Ovary (tissue), 7 donors: ENCODE measurements at regions not wholly inside any gene's neighbourhood (a gene's known extent, or its start where the extent isn't known, plus 50 kb on each side); places are given as distances from the start of the nearest gene placed in this dataset.

Source experiments
- DNase-seq, 5 donors: peaks; one replicate each; pipeline ENCODE4 v3.0.0-alpha.2; 2019 to 2020
- H3K27ac ChIP-seq, 2 donors: fragments of 200-600 bp; one replicate each; pipeline versions ENCODE4 v1.5.1 to v1.8.0; 2019 to 2022
- H3K27me3 ChIP-seq: fragments of 200-600 bp; one replicate; pipeline ENCODE4 v1.8.0; 2022
- H3K36me3 ChIP-seq: fragments of 200-600 bp; sonication (generic); one replicate; pipeline ENCODE4 v1.5.1; 2019
- H3K4me1 ChIP-seq: one replicate; pipeline ENCODE4 v1.8.1; 2013; ENCODE audit warnings: mild to moderate bottlenecking, moderate library complexity; ENCODE audit not compliant: insufficient read depth
- H3K4me3 ChIP-seq: fragments of 200-600 bp; sonication (generic); one replicate; pipeline ENCODE4 v1.5.1; 2017
- H3K9me3 ChIP-seq, 2 donors: fragments of 200-600 bp in 1 of 2; sonication (generic) in 1 of 2; one replicate each; pipeline versions ENCODE4 v1.5.1 to v1.8.1; 2013 to 2019; ENCODE audit warnings: mild to moderate bottlenecking in 1 of 2, moderate library complexity in 1 of 2
- EP300 ChIP-seq: sonication (generic); formaldehyde crosslinking; IDR thresholded peaks from one replicate; pipeline ENCODE4 v1.6.1; 2017; ENCODE audit warnings: antibody characterized with exemption
- POLR2A ChIP-seq: fragments of 450-650 bp; IDR thresholded peaks from one replicate; pipeline ENCODE4 v1.6.1; 2017; ENCODE audit warnings: antibody characterized with exemption, mild to moderate bottlenecking, moderate library complexity
- WGBS, 3 donors: extraction: QIAGEN DNeasy Blood & Tissue Kit in 1 of 3; methylation state at CpG; one replicate each; pipeline versions ENCODE4 v1.1.5 to v1.1.7; 2013 to 2017; 5-methylcytosine and 5-hydroxymethylcytosine counted together
- intact Hi-C, 4 donors: fragments of 100-400 bp; cut with DNase I; formaldehyde crosslinking; loops; one replicate each; pipeline versions ENCODE4 v1.11.0 to v1.15.1; 2022 to 2023
- TF ChIP-seq, protein P1 (sequence below), 3 donors: fragments of 450-650 bp in 2 of 3; fragments of 200-600 bp in 1 of 3; IDR thresholded peaks; one replicate each; pipeline versions ENCODE4 v1.5.1 to v1.8.0; 2016 to 2022; ENCODE audit warnings: antibody characterized with exemption in 3 of 3, mild to moderate bottlenecking in 1 of 3
- donor health status: DM: no; HTN: no; CAD: no; lungs with moderate emphysema.
- donor health status: DM: no; HTN: no; CAD: no.
- donor health status: Bipolar disorder and iron deficiency.
- donor health status: DM: no; HTN: no; CAD: no.
- donor health status: DM: yes; HTN: yes; CAD: no.

- no peaks in the 10 kb centered on the region for H3K27me3 ChIP-seq
- TF ChIP-seq EP300: no peak
- TF ChIP-seq POLR2A: no peak
- TF ChIP-seq, protein P1, sequence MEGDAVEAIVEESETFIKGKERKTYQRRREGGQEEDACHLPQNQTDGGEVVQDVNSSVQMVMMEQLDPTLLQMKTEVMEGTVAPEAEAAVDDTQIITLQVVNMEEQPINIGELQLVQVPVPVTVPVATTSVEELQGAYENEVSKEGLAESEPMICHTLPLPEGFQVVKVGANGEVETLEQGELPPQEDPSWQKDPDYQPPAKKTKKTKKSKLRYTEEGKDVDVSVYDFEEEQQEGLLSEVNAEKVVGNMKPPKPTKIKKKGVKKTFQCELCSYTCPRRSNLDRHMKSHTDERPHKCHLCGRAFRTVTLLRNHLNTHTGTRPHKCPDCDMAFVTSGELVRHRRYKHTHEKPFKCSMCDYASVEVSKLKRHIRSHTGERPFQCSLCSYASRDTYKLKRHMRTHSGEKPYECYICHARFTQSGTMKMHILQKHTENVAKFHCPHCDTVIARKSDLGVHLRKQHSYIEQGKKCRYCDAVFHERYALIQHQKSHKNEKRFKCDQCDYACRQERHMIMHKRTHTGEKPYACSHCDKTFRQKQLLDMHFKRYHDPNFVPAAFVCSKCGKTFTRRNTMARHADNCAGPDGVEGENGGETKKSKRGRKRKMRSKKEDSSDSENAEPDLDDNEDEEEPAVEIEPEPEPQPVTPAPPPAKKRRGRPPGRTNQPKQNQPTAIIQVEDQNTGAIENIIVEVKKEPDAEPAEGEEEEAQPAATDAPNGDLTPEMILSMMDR (IDR thresholded peaks at IDR 0.05): no peak
- no peak for DNase-seq
- no peak overlapping the region for H3K27ac ChIP-seq
- H3K4me1 ChIP-seq: no peaks in the 10 kb centered on the region
- H3K4me3 ChIP-seq: no peak overlapping the region
- H3K9me3 ChIP-seq: no peaks in the 10 kb centered on the region
- no peaks in the 10 kb centered on the region for H3K36me3 ChIP-seq
- intact Hi-C loops: no loop called here
- WGBS, 3 donors: 86 to 94% (median 90%) methylated on average over 4 of the region's 4 CpGs
Measured at GRCh38 chr1:232267837-232268598, 361.9 kb downstream of the SIPA1L2 start.

DNA sequence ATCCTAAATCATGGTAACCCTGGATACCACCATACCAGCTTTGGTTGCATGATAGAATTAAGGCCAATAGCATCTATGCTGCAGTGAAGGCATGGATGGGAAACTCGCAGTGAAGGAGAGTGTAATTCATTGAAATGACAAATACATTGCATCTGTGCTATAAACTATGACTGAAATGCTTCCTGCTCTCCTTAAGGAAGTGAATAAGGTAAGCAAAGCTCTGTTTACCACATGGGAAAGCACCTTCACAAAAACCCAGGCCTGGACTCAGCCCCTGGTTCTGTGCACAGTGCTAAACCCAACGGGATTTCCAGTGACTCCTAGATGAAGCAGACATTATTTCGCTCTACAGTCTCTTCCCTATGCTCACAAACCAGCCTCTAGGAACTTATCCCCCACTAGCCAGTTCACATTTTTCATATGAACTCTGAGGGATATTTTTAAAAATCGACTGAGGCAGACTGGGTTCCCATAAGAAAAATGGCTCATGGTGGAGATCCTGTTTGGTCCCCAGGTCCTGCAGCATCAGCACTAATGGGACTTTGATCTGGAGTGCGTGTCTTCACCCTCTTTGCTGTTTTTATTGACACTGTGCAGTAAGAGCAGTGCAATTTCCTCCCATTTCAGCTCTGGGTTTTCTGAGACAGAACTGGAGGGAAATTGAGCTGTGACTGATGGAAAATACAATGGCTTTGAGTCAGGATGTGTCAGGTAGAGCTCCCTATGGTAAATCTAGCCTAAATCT lies 362.7 kb downstream of the SIPA1L2 start:
- Histone ChIP-seq H3K36me3 (no peaks in the 10 kb centered on the region), H3K27ac (no peak overlapping the region), H3K4me1 (no peaks in the 10 kb centered on the region), H3K9me3 (no peaks in the 10 kb centered on the region), H3K4me3 (no peak overlapping the region), H3K27me3 (no peaks in the 10 kb centered on the region)
- DNase-seq: no peak
- TF ChIP-seq EP300: no peak
- TF ChIP-seq, protein P1 (IDR thresholded peaks at IDR 0.05): no peak
- WGBS, 3 donors: 83 to 86% (median 85%) methylated on average over 5 of the region's 5 CpGs
- intact Hi-C loops: no loop called here

DNA sequence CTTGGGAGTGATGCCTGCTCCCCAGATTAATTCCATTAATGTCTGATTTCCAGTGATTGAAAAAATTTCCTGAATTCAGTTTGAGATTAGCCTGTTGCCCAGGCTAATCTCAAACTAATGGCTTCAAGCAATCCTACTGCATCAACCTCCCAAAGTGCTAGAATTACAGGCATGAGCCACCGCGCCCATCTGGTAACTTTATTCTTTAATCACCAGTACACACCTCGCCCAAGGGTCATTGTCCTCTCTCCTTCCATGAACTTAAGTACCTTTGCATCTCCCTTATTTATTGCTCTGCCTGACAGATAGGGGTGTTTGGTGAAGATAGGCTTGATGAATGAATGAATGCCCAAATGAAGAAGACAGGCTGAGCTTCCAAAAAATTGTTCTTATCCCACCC lies 366.5 kb downstream of the SIPA1L2 start:
- no peaks in the 10 kb centered on the region for H3K27me3 ChIP-seq
- H3K9me3 ChIP-seq: no peaks in the 10 kb centered on the region
- TF ChIP-seq POLR2A: no peak
- no peak for TF ChIP-seq EP300
- TF ChIP-seq, protein P1 (IDR thresholded peaks at IDR 0.05): no peak
- H3K27ac ChIP-seq: no peak overlapping the region
- no peak overlapping the region for H3K4me3 ChIP-seq
- H3K36me3 ChIP-seq: no peaks in the 10 kb centered on the region
- DNase-seq: no peak
- intact Hi-C loops: no loop called here
- WGBS, 3 donors: 95 to 98% (median 98%) methylated on average over 3 of the region's 3 CpGs
- no peaks in the 10 kb centered on the region for H3K4me1 ChIP-seq

GRCh38 chr1:232262991-232263390 lies 366.9 kb downstream of the SIPA1L2 start:
- H3K9me3 ChIP-seq: no peaks in the 10 kb centered on the region
- H3K4me1 ChIP-seq: no peaks in the 10 kb centered on the region
- no peaks in the 10 kb centered on the region for H3K36me3 ChIP-seq
- H3K27ac ChIP-seq: no peak overlapping the region
- intact Hi-C loops: no loop called here
- no peak overlapping the region for H3K4me3 ChIP-seq
- DNase-seq: no peak
- WGBS, 3 donors: 93 to 97% (median 93%) methylated on average over 3 of the region's 3 CpGs
- H3K27me3 ChIP-seq: no peaks in the 10 kb centered on the region
- no peak for TF ChIP-seq EP300
- TF ChIP-seq, protein P1 (IDR thresholded peaks at IDR 0.05): no peak
- TF ChIP-seq POLR2A: no peak
